ENCODE measurements at regions not wholly inside any gene's neighbourhood (a gene's known extent, or its start where the extent isn't known, plus 50 kb on each side); places are given as distances from the start of the nearest gene placed in this dataset.

GRCh38 chr1:185565302-185565701 is 168.9 kb upstream of the HMCN1 start:
- TF ChIP-seq MAZ (IDR thresholded peaks at IDR 0.05; ENCODE audit: borderline replicate concordance, low read depth, low read length) (no peak), RAD21 (IDR thresholded peaks at IDR 0.05; ENCODE audit: low read length) (no peak), CTCF (conservative IDR thresholded peaks at IDR 0.05; ENCODE audit: low read depth, low read length) (no peak), POLR2A (IDR thresholded peaks at IDR 0.05; ENCODE audit: low read depth, low read length) (no peak), MAFK (IDR thresholded peaks at IDR 0.05; ENCODE audit: low read depth, low read length) (no peak), RCOR1 (IDR thresholded peaks at IDR 0.05; ENCODE audit: insufficient replicate concordance, low read length) (no peak), CEBPB (IDR thresholded peaks at IDR 0.05; ENCODE audit: low read depth, low read length) (no peak)

Measured in IMR-90 (cell line).